ENCODE measurements at regions not wholly inside any gene's neighbourhood (a gene's known extent, or its start where the extent isn't known, plus 50 kb on each side); places are given as distances from the start of the nearest gene placed in this dataset.
"Not testable (repeated sequence)": the region's sequence is repeated elsewhere in the genome, so short reads cannot be mapped to it uniquely, and the experiment has no call there.

DNA sequence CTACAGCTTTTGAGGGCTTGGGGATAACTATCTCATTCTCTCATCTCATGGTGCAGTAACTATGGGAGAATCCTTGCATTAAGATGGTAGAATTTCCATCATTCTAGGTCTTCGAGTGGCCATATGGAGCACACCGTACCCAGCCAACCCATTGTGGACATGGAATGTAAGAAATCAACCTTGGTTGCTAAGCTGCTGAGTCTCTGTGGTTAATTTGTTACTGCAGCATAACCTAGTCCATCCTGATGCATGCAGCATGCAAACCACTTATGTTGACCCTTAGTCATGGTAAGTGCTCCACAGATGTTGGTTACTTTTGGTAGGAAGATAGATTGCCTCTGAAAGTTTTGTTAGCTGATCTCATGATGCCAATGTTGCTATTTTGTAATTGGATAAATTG is 156.3 kb upstream of the CCZ1B start:
- TF ChIP-seq, protein P1, sequence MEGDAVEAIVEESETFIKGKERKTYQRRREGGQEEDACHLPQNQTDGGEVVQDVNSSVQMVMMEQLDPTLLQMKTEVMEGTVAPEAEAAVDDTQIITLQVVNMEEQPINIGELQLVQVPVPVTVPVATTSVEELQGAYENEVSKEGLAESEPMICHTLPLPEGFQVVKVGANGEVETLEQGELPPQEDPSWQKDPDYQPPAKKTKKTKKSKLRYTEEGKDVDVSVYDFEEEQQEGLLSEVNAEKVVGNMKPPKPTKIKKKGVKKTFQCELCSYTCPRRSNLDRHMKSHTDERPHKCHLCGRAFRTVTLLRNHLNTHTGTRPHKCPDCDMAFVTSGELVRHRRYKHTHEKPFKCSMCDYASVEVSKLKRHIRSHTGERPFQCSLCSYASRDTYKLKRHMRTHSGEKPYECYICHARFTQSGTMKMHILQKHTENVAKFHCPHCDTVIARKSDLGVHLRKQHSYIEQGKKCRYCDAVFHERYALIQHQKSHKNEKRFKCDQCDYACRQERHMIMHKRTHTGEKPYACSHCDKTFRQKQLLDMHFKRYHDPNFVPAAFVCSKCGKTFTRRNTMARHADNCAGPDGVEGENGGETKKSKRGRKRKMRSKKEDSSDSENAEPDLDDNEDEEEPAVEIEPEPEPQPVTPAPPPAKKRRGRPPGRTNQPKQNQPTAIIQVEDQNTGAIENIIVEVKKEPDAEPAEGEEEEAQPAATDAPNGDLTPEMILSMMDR (optimal IDR thresholded peaks at IDR 0.05 in 1 of 3, IDR thresholded peaks at IDR 0.05 in 1 of 3, conservative IDR thresholded peaks at IDR 0.05 in 1 of 3; ENCODE audit: extremely low read depth in 1 of 3, insufficient read depth in 2 of 3, low read length in 3 of 3) = not testable (repeated sequence)
- not testable (repeated sequence) for TF ChIP-seq EZH2 (IDR thresholded peaks at IDR 0.05; ENCODE audit: low read length)
